ENCODE measurements at regions not wholly inside any gene's neighbourhood (a gene's known extent, or its start where the extent isn't known, plus 50 kb on each side); places are given as distances from the start of the nearest gene placed in this dataset.

DNA sequence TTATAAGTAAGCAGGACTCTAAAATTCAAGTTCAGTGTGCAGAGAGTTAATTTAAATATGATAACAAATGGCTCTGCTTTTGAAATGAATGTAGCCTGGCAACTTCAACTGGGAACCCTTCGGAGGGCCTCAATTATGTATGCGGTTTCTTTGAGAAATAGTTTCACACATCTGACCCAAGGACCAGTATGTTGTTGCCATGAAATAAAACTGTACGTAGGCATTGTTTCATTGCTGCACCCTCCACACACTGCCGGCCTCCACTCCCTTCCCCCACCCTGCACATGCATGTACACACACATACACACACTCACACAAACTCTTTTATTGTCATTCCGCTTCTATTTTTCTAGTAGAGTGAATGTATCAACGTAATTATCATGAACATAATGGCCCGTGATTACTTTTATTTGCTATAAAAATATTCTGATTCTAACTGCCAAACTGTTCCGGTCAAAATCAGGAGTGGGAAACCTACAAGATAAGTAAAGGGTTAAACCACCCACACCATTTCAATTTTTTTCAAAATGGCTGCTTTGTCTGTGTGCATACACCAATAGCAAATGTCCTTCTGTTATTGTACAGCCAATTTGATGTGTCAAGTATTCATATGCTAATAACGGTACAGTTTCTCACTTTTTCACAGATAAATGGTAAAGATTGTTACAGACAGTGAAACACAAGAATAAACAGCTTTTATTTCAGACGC, 215.5 kb upstream of the TMEM161B start:
- DNase-seq = no peak

DNA sequence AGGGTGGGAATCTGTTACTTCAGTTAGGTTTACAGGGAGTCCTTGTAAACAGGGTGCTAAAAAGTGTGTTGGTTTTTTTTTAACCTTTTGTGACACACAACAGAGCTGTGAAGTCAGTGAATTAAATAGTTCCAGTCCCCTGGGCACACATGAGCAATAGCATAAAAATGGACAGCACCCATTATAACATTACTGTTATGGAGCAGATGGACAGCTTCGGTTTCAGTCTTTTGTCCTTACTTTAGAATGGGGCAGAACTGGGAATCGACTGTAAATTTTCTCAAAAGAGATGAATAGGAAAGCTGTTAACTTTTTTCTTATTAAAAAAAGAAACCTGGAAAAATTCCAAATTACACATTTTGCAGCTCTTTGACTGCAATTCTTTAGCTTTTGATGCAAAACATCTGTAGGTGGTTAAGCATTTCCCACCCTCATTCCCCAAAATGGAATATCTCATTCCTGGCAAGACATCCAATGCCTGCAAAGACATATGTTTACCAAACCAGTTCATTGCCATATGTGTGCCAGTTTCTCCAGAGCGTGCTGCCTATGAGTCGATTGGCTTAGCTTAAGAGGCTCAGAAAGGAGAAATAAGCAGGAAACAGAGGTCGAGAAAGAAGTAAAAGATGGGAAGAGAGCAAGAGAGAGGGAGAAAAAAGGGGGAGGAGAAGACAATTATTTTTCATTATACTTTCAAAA, 212.3 kb upstream of the TMEM161B start:
- no peak for DNase-seq

- no peak for DNase-seq
These were observed 211.6 kb upstream of the TMEM161B start for GRCh38 chr5:88480245-88480644.

DNA sequence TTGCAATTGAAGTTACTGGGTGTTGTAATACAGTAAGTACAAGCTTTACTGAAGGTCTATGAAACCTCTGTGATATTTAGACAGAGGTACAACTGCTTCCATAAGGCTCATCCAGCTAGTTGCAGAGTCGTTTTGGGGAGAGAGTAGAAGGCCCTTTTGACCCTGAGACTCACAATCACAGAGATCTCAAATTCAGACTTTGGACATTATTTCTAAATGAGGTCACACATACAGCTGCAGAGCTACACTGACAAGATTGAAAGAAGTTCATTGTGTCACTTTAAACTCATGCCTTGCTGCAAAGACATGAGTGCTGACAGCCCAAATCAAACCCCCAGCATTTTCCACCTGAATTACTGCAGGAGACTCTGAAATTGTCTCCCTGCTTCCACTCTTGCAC, 205.9 kb upstream of the TMEM161B start:
- no peak for DNase-seq

DNA sequence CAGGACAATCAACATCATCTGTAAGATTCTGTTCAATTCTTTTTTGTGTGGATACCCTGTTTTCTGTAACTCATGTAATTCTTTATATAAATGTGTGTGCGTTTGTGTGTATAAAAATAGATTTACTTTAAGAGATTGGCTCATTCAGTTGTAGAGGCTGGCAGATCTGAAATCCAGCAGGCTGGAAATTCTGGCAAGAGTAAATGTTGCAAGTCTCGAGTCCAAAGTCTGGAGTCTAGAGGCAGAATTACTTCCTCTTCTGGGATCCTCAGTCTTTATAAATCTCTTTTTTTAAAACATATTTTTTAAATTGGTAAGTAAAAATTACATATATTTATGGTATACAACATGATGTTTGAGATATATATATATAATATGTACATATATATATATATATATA, 202.1 kb upstream of the TMEM161B start:
- DNase-seq = no peak

DNA sequence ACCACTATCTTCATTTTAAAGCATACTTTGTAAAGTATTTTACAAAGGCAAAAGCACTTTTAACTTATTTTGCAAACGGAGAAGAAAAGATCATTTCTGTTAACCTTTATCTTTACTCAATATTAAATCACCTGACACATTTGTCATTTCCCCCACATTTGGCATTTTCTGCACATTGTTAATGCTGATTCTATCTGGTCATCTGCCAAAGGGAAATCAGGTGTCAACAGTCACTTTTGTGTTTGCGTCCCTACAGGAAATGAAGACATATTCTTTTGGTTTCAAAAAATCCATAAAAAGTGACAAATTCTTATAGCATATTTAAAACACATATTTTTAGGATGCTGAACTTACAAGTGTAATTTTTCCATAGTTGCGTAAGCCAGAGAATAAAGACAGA, 191.3 kb upstream of the TMEM161B start:
- DNase-seq = no peak

DNA sequence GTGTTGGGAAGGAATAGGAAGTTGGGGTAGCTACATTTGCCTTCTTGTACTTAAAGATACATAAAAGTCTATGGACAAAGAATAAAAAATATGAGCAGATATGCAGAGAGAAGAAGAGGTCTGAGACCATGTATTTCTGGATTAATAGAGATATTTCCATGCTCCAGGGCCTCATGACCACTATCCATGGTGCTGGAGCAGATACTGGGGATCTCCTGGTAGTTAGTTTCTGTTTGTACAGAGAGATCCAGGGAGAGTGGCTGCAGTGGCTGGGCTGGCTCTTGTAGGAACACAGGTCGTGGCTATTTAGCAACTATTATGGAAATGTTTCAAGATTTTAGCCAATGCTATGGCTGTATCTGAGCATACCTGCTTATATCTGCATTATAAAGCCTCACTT, 184.2 kb upstream of the TMEM161B start:
- no peak for DNase-seq

- no peak for DNase-seq
These were observed 181.6 kb upstream of the TMEM161B start for GRCh38 chr5:88450239-88450638.

DNA sequence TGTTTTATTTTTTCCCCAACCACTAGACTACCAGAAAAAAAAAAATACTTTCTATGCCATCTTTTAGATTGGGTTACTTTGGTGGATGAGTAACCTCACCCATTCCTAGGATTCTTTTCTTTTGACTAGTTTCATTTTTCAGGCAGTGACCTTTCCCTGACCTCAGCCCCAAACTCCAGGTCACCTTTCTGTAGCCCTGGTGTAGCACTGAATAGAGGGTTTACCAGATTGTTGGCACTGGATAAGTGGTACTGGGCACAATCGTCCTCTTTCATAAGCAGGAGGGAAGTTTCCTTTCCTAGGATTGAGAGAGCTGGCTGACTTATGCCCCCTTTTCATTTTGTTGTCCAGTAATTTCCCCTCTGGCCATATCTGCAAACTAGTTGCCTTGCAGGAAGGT, 169.4 kb upstream of the TMEM161B start:
- peak in 1 of 2 experiments; percentile 89 for DNase-seq

DNA sequence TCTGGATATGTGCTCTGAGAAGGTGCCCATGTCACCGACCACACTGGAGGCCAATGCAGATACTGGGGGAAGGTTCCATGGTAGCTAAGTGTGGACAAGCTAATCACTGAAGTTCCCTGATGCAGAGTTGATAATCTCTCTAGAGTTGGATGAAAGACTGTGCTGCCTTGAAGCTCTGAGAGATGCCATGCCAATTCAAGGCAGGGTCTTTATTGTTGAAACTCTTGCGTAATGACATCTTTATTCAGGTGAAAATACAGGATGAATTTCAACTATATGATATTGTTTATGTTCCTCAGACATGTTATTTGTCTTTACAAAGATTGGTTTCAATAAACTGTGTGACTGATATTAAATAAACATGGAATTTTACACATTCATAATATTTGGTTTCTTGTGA, 167.6 kb upstream of the TMEM161B start:
- DNase-seq = no peak

GRCh38 chr5:88428633-88429032, 160.0 kb upstream of the TMEM161B start:
- no peak for DNase-seq

DNA sequence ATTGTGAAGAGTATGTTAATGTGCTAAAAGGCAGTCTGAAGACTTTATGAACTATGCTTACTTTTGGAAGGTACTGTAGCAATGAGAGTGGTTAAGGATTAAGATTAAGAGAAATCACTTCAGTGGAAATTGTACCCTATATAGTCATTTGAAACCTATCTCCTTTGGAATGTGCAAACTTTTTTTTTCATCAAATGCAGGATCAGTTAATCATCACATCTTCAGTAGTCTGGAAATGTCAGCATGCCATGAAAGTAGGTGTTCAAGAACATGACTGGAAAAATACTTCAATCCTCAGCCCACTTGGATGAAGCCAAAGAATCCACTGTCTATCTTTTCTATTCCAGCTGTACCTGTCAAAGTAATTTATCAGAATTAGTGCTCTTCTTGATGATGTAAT, 157.8 kb upstream of the TMEM161B start:
- DNase-seq = no peak

GRCh38 chr5:88425124-88425523, 156.5 kb upstream of the TMEM161B start:
- no peak for DNase-seq

DNA sequence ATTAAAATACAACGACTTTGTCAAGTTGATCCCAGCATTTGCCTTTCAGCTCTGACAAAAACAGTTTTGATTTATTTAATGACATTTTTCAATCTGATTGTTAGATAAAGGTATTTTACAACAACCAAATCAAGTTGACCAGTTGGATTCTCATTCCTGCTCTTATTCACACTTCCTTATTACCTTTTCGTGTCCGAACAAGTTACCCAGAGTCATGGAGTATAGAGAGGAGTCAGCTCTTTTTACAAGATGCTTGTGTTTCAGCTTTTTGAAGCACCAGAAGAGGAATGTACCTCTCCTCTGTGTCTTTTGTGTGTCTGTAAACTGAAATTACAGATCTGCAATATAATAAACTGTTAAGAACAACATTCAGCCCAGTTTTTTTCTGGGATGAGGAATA, 151.3 kb upstream of the TMEM161B start:
- no peak for DNase-seq

- DNase-seq = no peak
These were observed 138.7 kb upstream of the TMEM161B start for GRCh38 chr5:88407341-88407740.

- DNase-seq = no peak
These were observed 137.1 kb upstream of the TMEM161B start for GRCh38 chr5:88405783-88406182.

DNA sequence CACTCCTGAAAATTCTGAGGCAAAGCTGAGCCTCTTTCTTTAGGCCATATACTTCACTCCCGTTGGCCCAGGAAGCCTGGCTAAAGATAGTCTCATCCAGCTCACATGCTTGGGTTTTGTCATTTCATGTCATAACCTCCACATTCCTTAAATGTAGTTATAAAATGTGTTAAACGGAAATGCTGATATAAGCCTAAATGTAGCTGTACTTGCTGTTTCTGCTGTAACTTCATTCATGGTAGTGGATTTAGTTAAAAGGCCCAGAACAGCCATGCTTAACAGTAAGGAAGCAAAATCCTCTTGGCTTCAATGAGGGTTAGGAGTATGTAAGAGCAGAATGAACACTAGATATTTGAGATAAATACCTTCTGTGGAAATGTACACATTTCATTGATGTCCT, 135.8 kb upstream of the TMEM161B start:
- no peak for DNase-seq

DNA sequence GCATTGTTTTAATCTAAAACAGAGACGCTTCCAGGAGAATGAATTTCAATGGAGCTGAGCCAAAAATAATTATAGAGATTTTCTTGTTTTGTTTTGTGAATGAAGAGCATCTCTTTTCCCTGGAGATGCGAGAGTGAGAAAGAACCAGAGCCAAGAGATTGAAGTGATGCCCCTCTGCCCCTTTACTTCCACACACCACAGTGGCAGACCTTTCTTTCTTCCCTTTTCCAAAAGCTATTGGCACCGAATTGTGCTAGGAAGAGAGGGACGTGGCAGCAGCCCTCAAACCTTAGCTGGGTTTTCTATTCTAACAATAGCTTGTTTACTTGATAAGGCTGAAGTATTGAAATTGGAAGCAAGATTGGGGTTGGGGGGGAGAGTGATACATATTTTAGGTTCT, 133.0 kb upstream of the TMEM161B start:
- DNase-seq = no peak

GRCh38 chr5:88401228-88401627, 132.6 kb upstream of the TMEM161B start:
- no peak for DNase-seq

DNA sequence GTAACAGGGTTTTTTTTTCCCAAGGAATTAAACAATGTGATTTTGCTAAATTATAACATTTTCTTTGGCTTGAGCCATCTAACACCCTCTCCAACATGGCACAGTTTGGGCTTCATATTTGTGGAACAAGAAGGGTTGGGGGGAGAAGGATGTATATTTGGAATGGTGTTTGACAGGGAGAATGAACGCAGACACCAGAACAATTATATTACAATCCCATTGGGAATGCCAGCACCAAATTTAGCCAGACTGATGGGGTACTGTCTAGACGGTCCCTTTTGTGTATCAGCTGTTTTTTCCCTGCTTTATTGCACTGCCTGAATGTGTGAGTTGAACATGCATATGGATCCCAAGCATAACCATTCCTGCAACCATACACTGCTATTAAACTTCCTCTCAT, 130.9 kb upstream of the TMEM161B start:
- no peak for DNase-seq

DNA sequence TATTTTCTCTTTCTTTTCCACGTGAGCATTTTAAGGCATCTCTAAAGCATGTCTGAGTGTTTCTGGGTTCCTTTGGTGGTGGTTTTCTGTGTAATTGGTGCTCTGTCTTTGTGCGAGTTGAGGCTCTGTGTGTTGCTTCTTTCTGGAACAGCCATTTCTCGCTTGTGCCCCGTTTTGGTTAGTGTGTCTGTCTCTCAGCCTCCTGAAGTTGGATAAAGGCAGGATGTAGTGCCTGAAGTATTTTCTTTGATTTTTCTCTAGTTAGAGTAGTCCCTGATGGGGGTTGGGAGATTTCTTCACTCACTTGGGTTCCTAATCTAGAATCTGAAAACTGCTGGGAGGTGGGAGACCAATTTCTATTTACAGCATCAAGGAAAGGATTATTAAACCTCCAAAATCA, 129.7 kb upstream of the TMEM161B start:
- no peak for DNase-seq

- no peak for DNase-seq
These were observed 128.2 kb upstream of the TMEM161B start for GRCh38 chr5:88396751-88397281.

DNA sequence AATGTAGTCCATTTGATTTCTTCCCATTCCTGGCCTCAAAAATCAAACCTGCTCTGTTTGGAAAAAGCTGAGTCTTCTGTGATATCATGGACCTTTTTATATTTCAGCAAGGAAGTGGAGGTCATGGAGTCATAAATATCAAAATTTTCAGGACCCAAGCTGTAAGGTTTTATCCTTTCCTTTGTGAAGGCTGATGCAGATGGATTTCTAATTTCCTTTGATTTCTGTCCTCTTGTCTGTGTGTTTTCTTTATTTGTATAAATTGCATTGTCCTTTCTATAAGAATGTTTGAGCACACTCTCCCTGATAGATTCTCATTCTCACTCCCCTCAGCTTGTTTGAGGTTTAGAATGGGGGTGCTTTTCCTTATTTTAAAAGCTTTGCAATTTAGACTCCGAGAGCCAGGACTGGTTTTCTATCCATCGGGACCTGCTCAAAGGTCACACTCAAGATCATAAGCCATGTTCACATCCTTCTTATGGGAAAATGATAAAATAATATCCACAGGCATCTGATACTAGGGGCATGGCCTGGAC, 127.4 kb upstream of the TMEM161B start:
- DNase-seq = no peak

DNA sequence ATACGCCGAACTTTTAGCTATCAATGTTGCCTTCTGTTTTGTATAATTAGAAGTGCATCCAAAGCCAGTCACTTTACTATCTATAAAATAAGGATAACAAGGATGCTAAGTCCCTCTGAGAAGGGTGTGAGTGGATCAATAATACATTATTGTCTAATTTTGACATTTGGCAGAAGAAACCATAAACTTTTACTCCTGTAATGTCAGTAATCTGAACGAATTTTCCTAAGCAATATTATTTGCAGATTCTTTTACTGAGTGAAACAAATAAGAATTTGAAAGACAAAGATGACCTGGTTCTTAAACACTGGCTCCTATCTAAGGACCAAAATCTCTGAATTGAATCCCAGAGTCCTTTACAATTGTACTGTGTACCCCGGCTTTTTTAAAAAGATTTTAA, 126.6 kb upstream of the TMEM161B start:
- DNase-seq = no peak

Measured in SW 1271 (cell line).